ENCODE measurements at regions not wholly inside any gene's neighbourhood (a gene's known extent, or its start where the extent isn't known, plus 50 kb on each side); places are given as distances from the start of the nearest gene placed in this dataset.

GRCh38 chr5:168086746-168087145, 204.7 kb upstream of the WWC1 start:
- H3K4me3 ChIP-seq: no peak overlapping the region
- no peak for TF ChIP-seq CTCF (IDR thresholded peaks at IDR 0.05; ENCODE audit: low read depth, low read length)
- no peaks in the 10 kb centered on the region for H3K9me3 ChIP-seq (ENCODE audit: low read depth)
- no peak overlapping the region for H3K27ac ChIP-seq
- H3K36me3 ChIP-seq: no peaks in the 10 kb centered on the region
- no peak for DNase-seq (ENCODE audit: low read depth in 1 of 2, low spot score in 1 of 2)
- H3K27me3 ChIP-seq: no peaks in the 10 kb centered on the region
- no peaks in the 10 kb centered on the region for H3K4me1 ChIP-seq (ENCODE audit: low read depth)

- H3K27me3 ChIP-seq: no peaks in the 10 kb centered on the region
- no peak for TF ChIP-seq CTCF (IDR thresholded peaks at IDR 0.05; ENCODE audit: low read depth, low read length)
- no peak overlapping the region for H3K4me3 ChIP-seq
- H3K9me3 ChIP-seq (ENCODE audit: low read depth): no peaks in the 10 kb centered on the region
- peaks cover 9% of the 10 kb centered on the region for H3K4me1 ChIP-seq (ENCODE audit: low read depth)
- DNase-seq (ENCODE audit: low read depth in 1 of 2, low spot score in 1 of 2): peak in 1 of 2 donors; percentile 29
- no peaks in the 10 kb centered on the region for H3K36me3 ChIP-seq
- H3K27ac ChIP-seq: no peak overlapping the region
Measured at GRCh38 chr5:168088410-168089173, 202.9 kb upstream of the WWC1 start.

- no peaks in the 10 kb centered on the region for H3K36me3 ChIP-seq
- no peak overlapping the region for H3K27ac ChIP-seq
- DNase-seq (ENCODE audit: low read depth in 1 of 2, low spot score in 1 of 2): no peak
- H3K27me3 ChIP-seq: no peaks in the 10 kb centered on the region
- peaks cover 11% of the 10 kb centered on the region for H3K4me1 ChIP-seq (ENCODE audit: low read depth)
- no peak overlapping the region for H3K4me3 ChIP-seq
- TF ChIP-seq CTCF (IDR thresholded peaks at IDR 0.05; ENCODE audit: low read depth, low read length): no peak
- no peaks in the 10 kb centered on the region for H3K9me3 ChIP-seq (ENCODE audit: low read depth)
Measured at GRCh38 chr5:168089201-168089887, 202.1 kb upstream of the WWC1 start.

GRCh38 chr5:168092209-168093185, 198.9 kb upstream of the WWC1 start:
- DNase-seq (ENCODE audit: low read depth in 1 of 2, low spot score in 1 of 2): no peak
- peaks cover 11% of the 10 kb centered on the region for H3K4me1 ChIP-seq (ENCODE audit: low read depth)
- H3K36me3 ChIP-seq: no peaks in the 10 kb centered on the region
- TF ChIP-seq CTCF (IDR thresholded peaks at IDR 0.05; ENCODE audit: low read depth, low read length): no peak
- H3K27ac ChIP-seq: peak overlapping the region; percentile 15
- no peaks in the 10 kb centered on the region for H3K9me3 ChIP-seq (ENCODE audit: low read depth)
- no peak overlapping the region for H3K4me3 ChIP-seq
- H3K27me3 ChIP-seq: no peaks in the 10 kb centered on the region

GRCh38 chr5:168093200-168093910, 198.1 kb upstream of the WWC1 start:
- Histone ChIP-seq H3K4me1 (ENCODE audit: low read depth) (peaks cover 11% of the 10 kb centered on the region), H3K27me3 (no peaks in the 10 kb centered on the region), H3K9me3 (ENCODE audit: low read depth) (no peaks in the 10 kb centered on the region), H3K36me3 (no peaks in the 10 kb centered on the region), H3K4me3 (no peak overlapping the region), H3K27ac (peak overlapping the region; percentile 15)
- DNase-seq (ENCODE audit: low read depth in 1 of 2, low spot score in 1 of 2): peak in 1 of 2 donors; percentile 10
- TF ChIP-seq CTCF (IDR thresholded peaks at IDR 0.05; ENCODE audit: low read depth, low read length): no peak

All from cardiac muscle cell (in vitro differentiated cells and primary cell).